Kidney (tissue), 13 donors: ENCODE measurements at regions not wholly inside any gene's neighbourhood (a gene's known extent, or its start where the extent isn't known, plus 50 kb on each side); places are given as distances from the start of the nearest gene placed in this dataset.
A peak's percentile ranks its signal among the peaks of the same experiment; 100 is the strongest.

Experiments
- DNase-seq, 5 donors: peaks; one replicate each; pipeline ENCODE4 v3.0.0-alpha.2; 2013 to 2020
- FAIRE-seq: peaks from 2 replicates; lab custom pipeline; 2012; peaks lifted over from hg19 to GRCh38; lab: Jason Lieb, UNC
- H3K27ac ChIP-seq, 2 donors: one replicate each; pipeline ENCODE4 v1.7.0; 2013; ENCODE audit warnings: low read depth in 2 of 2, low read length in 2 of 2, inconsistent platforms in 1 of 2
- H3K27me3 ChIP-seq: one replicate; pipeline ENCODE4 v1.7.1; 2013; ENCODE audit warnings: low read length, inconsistent platforms; ENCODE audit not compliant: control insufficient read depth, insufficient read depth
- H3K36me3 ChIP-seq, 3 donors: one replicate each; pipeline versions ENCODE4 v1.7.0 to v1.7.1; 2013; ENCODE audit warnings: low read length in 3 of 3, control low read depth in 1 of 3, inconsistent platforms in 1 of 3; ENCODE audit not compliant: insufficient read depth in 3 of 3, control insufficient read depth in 2 of 3
- H3K4me1 ChIP-seq, 3 donors: one replicate each; pipeline versions ENCODE4 v1.7.0 to v1.7.1; 2013; ENCODE audit warnings: low read length in 3 of 3, inconsistent platforms in 1 of 3, low read depth in 1 of 3; ENCODE audit not compliant: control insufficient read depth in 2 of 3, insufficient read depth in 2 of 3
- H3K4me3 ChIP-seq, 3 donors: one replicate each; pipeline versions ENCODE4 v1.7.0 to v1.8.1; 2013; ENCODE audit warnings: low read length in 3 of 3, control low read depth in 1 of 3, inconsistent platforms in 1 of 3
- H3K9ac ChIP-seq, 3 donors: one replicate each; pipeline versions ENCODE4 v1.7.0 to v1.7.1; 2013; ENCODE audit warnings: low read length in 3 of 3, control low read depth in 1 of 3, inconsistent platforms in 1 of 3
- H3K9me3 ChIP-seq, 3 donors: one replicate each; pipeline versions ENCODE4 v1.7.0 to v1.7.1; 2013; ENCODE audit warnings: low read length in 3 of 3, control low read depth in 1 of 3, inconsistent platforms in 1 of 3; ENCODE audit not compliant: control insufficient read depth in 2 of 3, insufficient read depth in 1 of 3
- CTCF ChIP-seq: IDR thresholded peaks from 3 replicates; pipeline ENCODE4 v1.5.1; 2012; ENCODE audit warnings: mild to moderate bottlenecking, moderate library complexity, borderline replicate concordance; ENCODE audit not compliant: insufficient read depth; ENCODE audit errors: extremely low read depth
- intact Hi-C: fragments of 100-400 bp; cut with DNase I; formaldehyde crosslinking; loops from one replicate; pipeline ENCODE4 v1.11.1; 2022
- donor health status: control.
- donor health status: control.
- donor health status: control.
- donor health status: control.
- donor health status: control.
- donor health status: DM: yes; HTN: yes; CAD: no.
- donor health status: Normal renal cell carcinoma (clear cell type).

- no peaks in the 10 kb centered on the region for H3K4me1 ChIP-seq
- no peak overlapping the region for H3K4me3 ChIP-seq
- H3K9ac ChIP-seq = no peak overlapping the region
- intact Hi-C loops = no loop called here
- DNase-seq = no peak
- FAIRE-seq = no peak
- no peaks in the 10 kb centered on the region for H3K27me3 ChIP-seq
- no peaks in the 10 kb centered on the region for H3K9me3 ChIP-seq
- no peak overlapping the region for H3K27ac ChIP-seq
- no peak for TF ChIP-seq CTCF
- no peaks in the 10 kb centered on the region for H3K36me3 ChIP-seq
Observed at GRCh38 chr3:73733746-73734145, 109.0 kb upstream of the PDZRN3 start.

GRCh38 chr3:73729969-73730440 lies 105.3 kb upstream of the PDZRN3 start:
- H3K27ac ChIP-seq = no peak overlapping the region
- no peaks in the 10 kb centered on the region for H3K4me1 ChIP-seq
- FAIRE-seq (no peak), DNase-seq (peak in 4 of 5 donors; percentile 8 to 89 (median 36))
- H3K36me3 ChIP-seq = no peaks in the 10 kb centered on the region
- intact Hi-C loops = no loop called here
- no peaks in the 10 kb centered on the region for H3K9me3 ChIP-seq
- no peak overlapping the region for H3K9ac ChIP-seq
- no peaks in the 10 kb centered on the region for H3K27me3 ChIP-seq
- no peak overlapping the region for H3K4me3 ChIP-seq
- TF ChIP-seq CTCF = no peak

GRCh38 chr3:73727854-73728253 lies 103.1 kb upstream of the PDZRN3 start:
- TF ChIP-seq CTCF = no peak
- no peak for DNase-seq
- intact Hi-C loops = no loop called here
- Histone ChIP-seq H3K27me3 (no peaks in the 10 kb centered on the region), H3K4me3 (no peak overlapping the region), H3K9ac (no peak overlapping the region), H3K27ac (peak overlapping the region in 1 of 2 donors; percentile 44), H3K9me3 (no peaks in the 10 kb centered on the region), H3K4me1 (no peaks in the 10 kb centered on the region), H3K36me3 (no peaks in the 10 kb centered on the region)
- no peak for FAIRE-seq
